ENCODE measurements at regions not wholly inside any gene's neighbourhood (a gene's known extent, or its start where the extent isn't known, plus 50 kb on each side); places are given as distances from the start of the nearest gene placed in this dataset.
A peak's percentile ranks its signal among the peaks of the same experiment; 100 is the strongest.

- Histone ChIP-seq H3K27ac (no peak overlapping the region), H3K9me3 (replicated peaks) (peaks cover 6% of the 10 kb centered on the region; the same call in 1 of the 2 replicates), H3K27me3 (replicated peaks) (no peaks in the 10 kb centered on the region), H3K4me3 (no peak overlapping the region), H3K4me1 (replicated peaks) (peaks cover 7% of the 10 kb centered on the region), H3K36me3 (no peaks in the 10 kb centered on the region)
- DNase-seq (ENCODE audit: low read depth in 1 of 2, low spot score in 2 of 2), result no peak
Measured at GRCh38 chr5:159550951-159551350, 220.7 kb upstream of the IL12B start.

- no peak overlapping the region for H3K4me3 ChIP-seq
- no peaks in the 10 kb centered on the region for H3K9me3 ChIP-seq (replicated peaks)
- no peak overlapping the region for H3K27ac ChIP-seq
- DNase-seq (ENCODE audit: low read depth in 1 of 2, low spot score in 2 of 2), result peak in 1 of 2 experiments; percentile 17
- peaks cover 7% of the 10 kb centered on the region for H3K4me1 ChIP-seq (replicated peaks)
- H3K27me3 ChIP-seq (replicated peaks), result no peaks in the 10 kb centered on the region
- H3K36me3 ChIP-seq, result no peaks in the 10 kb centered on the region
Measured at GRCh38 chr5:159552751-159553150, 222.5 kb upstream of the IL12B start.

GRCh38 chr5:159553792-159554191, 223.5 kb upstream of the IL12B start:
- H3K9me3 ChIP-seq (replicated peaks), result no peaks in the 10 kb centered on the region
- H3K27me3 ChIP-seq (replicated peaks), result no peaks in the 10 kb centered on the region
- H3K27ac ChIP-seq, result no peak overlapping the region
- H3K36me3 ChIP-seq, result no peaks in the 10 kb centered on the region
- DNase-seq (ENCODE audit: low read depth in 1 of 2, low spot score in 2 of 2), result no peak
- H3K4me3 ChIP-seq, result no peak overlapping the region
- peaks cover 7% of the 10 kb centered on the region for H3K4me1 ChIP-seq (replicated peaks)

GRCh38 chr5:159555084-159555483, 224.8 kb upstream of the IL12B start:
- Histone ChIP-seq H3K4me1 (replicated peaks) (peaks cover 7% of the 10 kb centered on the region), H3K36me3 (no peaks in the 10 kb centered on the region), H3K9me3 (replicated peaks) (no peaks in the 10 kb centered on the region), H3K4me3 (no peak overlapping the region), H3K27me3 (replicated peaks) (no peaks in the 10 kb centered on the region), H3K27ac (no peak overlapping the region)
- DNase-seq (ENCODE audit: low read depth in 1 of 2, low spot score in 2 of 2), result no peak

- no peak overlapping the region for H3K4me3 ChIP-seq
- no peak for DNase-seq (ENCODE audit: low read depth in 1 of 2, low spot score in 2 of 2)
- no peaks in the 10 kb centered on the region for H3K36me3 ChIP-seq
- H3K4me1 ChIP-seq (replicated peaks), result no peaks in the 10 kb centered on the region
- H3K9me3 ChIP-seq (replicated peaks), result no peaks in the 10 kb centered on the region
- H3K27me3 ChIP-seq (replicated peaks), result no peaks in the 10 kb centered on the region
- no peak overlapping the region for H3K27ac ChIP-seq
Measured at GRCh38 chr5:159559337-159559736, 229.1 kb upstream of the IL12B start.

GRCh38 chr5:159560088-159560487, 229.8 kb upstream of the IL12B start:
- DNase-seq (ENCODE audit: low read depth in 1 of 2, low spot score in 2 of 2), result no peak
- no peak overlapping the region for H3K27ac ChIP-seq

GRCh38 chr5:159564031-159564430, 233.7 kb upstream of the IL12B start:
- Histone ChIP-seq H3K4me3 (no peak overlapping the region), H3K36me3 (no peaks in the 10 kb centered on the region), H3K9me3 (replicated peaks) (no peaks in the 10 kb centered on the region), H3K4me1 (replicated peaks) (no peaks in the 10 kb centered on the region), H3K27me3 (replicated peaks) (no peaks in the 10 kb centered on the region), H3K27ac (no peak overlapping the region)
- no peak for DNase-seq (ENCODE audit: low read depth in 1 of 2, low spot score in 2 of 2)

More at GRCh38 chr5:159560088-159560487, 229.8 kb upstream of the IL12B start:
- Histone ChIP-seq H3K27me3 (replicated peaks) (no peaks in the 10 kb centered on the region), H3K4me1 (replicated peaks) (no peaks in the 10 kb centered on the region), H3K4me3 (no peak overlapping the region), H3K9me3 (replicated peaks) (no peaks in the 10 kb centered on the region), H3K36me3 (no peaks in the 10 kb centered on the region)

GRCh38 chr5:159566832-159567231, 236.5 kb upstream of the IL12B start:
- DNase-seq (ENCODE audit: low read depth in 1 of 2, low spot score in 2 of 2), result no peak
- no peak overlapping the region for H3K27ac ChIP-seq
- no peaks in the 10 kb centered on the region for H3K4me1 ChIP-seq (replicated peaks)

DNA sequence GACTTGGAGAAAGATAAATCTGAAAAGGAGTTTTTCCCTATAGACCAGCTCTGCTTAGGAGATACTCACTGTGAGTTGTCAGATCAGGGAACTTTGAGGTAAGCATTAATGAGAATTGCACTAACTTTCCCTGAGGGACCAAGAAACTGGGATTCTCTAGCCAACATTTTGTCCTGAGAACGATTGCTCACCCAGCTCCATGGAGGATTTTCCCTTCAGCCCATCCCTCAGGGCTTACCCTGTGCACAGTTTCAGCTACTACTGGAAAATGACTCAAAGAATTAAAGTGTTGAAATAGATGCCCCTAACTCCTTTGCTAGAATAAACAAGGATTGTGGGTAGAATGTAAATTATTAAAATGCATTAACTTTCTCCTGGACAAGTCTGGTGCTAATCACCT, 237.2 kb upstream of the IL12B start:
- no peak for DNase-seq (ENCODE audit: low read depth in 1 of 2, low spot score in 2 of 2)
- Histone ChIP-seq H3K4me3 (no peak overlapping the region), H3K9me3 (replicated peaks) (no peaks in the 10 kb centered on the region), H3K27me3 (replicated peaks) (no peaks in the 10 kb centered on the region), H3K36me3 (no peaks in the 10 kb centered on the region), H3K4me1 (replicated peaks) (no peaks in the 10 kb centered on the region), H3K27ac (no peak overlapping the region)

More at GRCh38 chr5:159566832-159567231, 236.5 kb upstream of the IL12B start:
- H3K27me3 ChIP-seq (replicated peaks), result no peaks in the 10 kb centered on the region
- H3K9me3 ChIP-seq (replicated peaks), result no peaks in the 10 kb centered on the region
- H3K4me3 ChIP-seq, result no peak overlapping the region
- H3K36me3 ChIP-seq, result no peaks in the 10 kb centered on the region

DNA sequence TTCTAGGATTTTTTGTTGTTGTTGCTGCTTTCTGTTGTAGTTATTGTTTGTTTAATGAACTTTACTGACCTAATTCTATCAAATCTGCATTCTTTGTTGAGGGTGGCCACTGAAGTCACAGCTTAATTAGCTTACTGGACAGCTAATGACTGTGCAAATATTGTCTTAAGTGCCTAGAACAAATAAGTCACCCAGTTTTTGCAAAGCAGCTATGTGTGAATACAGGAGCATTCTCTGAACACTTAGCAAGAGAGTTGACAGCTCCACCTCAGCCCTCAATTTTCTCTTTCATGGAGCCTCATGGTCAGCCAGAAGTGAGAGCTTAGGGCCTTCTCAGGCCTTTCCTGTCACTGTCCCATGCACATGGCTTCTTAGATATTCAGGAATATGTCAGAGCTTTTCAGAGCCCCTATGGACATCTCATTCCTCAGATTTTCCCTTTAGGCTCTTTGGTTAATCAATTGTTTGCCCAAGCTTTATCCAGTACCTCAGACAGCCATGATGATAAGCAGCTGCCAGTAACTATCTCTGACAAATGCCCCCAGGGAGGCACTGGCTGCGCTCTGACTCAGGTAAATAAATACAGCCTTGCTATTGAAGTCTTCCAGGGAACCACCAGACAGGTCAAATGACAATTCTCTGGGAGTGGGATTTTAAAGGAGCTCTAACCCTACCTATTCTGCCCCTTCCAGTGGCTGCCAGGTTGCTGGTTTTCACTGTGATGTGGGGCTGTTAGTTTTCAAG, 241.4 kb upstream of the IL12B start:
- no peaks in the 10 kb centered on the region for H3K27me3 ChIP-seq (replicated peaks)
- no peak for DNase-seq (ENCODE audit: low read depth in 1 of 2, low spot score in 2 of 2)
- no peaks in the 10 kb centered on the region for H3K4me1 ChIP-seq (replicated peaks)
- no peaks in the 10 kb centered on the region for H3K9me3 ChIP-seq (replicated peaks)
- H3K4me3 ChIP-seq, result no peak overlapping the region
- H3K36me3 ChIP-seq, result no peaks in the 10 kb centered on the region
- H3K27ac ChIP-seq, result no peak overlapping the region

GRCh38 chr5:159576902-159577301, 246.6 kb upstream of the IL12B start:
- Histone ChIP-seq H3K9me3 (replicated peaks) (no peaks in the 10 kb centered on the region), H3K27me3 (replicated peaks) (no peaks in the 10 kb centered on the region), H3K36me3 (no peaks in the 10 kb centered on the region), H3K4me3 (no peak overlapping the region), H3K4me1 (replicated peaks) (peaks cover 6% of the 10 kb centered on the region), H3K27ac (no peak overlapping the region)
- DNase-seq (ENCODE audit: low read depth in 1 of 2, low spot score in 2 of 2), result no peak

DNA sequence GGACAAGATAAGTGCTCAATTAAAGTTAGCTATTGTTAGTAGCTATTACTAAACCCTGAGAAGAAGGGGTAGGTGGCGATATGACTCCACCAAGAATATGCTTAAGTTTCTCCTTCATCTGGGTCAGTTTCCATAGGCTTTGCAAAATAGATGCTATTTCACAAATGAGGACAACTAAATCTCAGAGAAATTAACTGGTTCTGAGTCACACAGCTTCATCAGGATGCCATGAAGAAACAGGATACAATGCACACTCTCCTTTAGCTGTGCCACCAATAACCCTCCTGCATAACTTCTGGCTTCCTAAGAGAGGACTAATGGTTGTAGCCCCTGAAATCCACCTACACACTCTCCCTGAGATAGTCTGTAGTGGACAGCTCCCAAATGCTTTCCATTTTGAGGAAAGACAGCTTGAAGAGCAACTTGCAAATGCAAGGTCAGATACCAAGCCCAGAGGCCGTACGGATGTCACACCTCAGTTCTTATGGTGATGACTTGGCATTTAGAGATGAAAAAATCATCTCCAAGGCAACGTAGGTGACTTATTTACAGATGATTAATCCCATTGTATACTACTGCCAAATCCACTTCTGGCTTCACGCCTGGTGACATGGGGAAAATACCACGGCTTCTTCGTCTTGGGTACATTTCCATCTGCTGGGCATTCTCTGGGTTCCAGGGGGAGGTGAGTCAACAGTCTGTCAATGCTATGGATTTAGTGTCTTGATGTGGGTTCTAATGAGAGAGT, 251.4 kb upstream of the IL12B start:
- Histone ChIP-seq H3K4me3 (no peak overlapping the region), H3K9me3 (replicated peaks) (0 out of 2 replicates have a peak, but pooled peaks cover 6% of the 10 kb centered on the region), H3K4me1 (replicated peaks) (peaks cover 23% of the 10 kb centered on the region), H3K36me3 (no peaks in the 10 kb centered on the region), H3K27me3 (replicated peaks) (no peaks in the 10 kb centered on the region), H3K27ac (peak overlapping the region; percentile 11; the same call in 1 of the 2 replicates)
- DNase-seq (ENCODE audit: low read depth in 1 of 2, low spot score in 2 of 2), result peak; percentile 70 to 73

DNA sequence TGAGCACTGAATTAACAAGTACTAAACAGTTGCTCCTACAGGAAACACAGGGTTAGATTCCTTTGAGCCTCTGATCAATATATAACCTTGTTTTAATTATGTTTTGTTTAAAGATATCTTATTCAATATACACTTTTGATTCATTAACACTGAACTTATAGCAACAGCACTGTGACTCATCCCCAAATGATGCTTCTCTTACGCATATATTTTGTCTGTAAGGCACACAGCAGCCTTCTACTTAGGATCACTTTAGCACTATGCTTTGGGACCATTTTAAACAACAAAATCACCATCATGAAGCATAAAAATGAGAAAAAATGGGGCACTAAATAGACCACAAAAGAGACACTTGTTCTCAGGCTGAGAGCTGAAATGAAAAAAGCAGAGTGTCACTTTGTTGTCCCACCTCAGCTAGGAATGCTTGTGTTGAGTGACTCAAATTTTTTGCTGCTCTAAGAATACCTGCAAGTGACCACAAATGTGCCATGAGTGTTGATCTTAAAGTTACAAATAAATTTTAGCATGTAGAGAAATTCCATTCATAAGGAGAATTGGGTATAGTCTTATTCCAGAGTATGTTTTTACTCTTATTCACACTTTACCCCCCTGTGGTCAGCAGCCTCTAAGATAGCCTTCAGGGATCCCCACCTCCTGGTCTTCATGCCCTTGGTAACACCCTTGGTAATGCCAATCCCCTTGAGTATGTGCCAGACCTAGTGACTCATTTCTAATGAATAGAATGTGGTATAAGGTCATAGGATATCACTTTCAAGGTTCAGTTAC, 252.7 kb upstream of the IL12B start:
- Histone ChIP-seq H3K4me3 (no peak overlapping the region), H3K4me1 (replicated peaks) (peaks cover 23% of the 10 kb centered on the region), H3K9me3 (replicated peaks) (0 out of 2 replicates have a peak, but pooled peaks cover 6% of the 10 kb centered on the region), H3K36me3 (no peaks in the 10 kb centered on the region), H3K27me3 (replicated peaks) (no peaks in the 10 kb centered on the region), H3K27ac (0 out of 2 replicates have a peak overlapping the region, but pooled peaks have one; percentile 2)
- DNase-seq (ENCODE audit: low read depth in 1 of 2, low spot score in 2 of 2), result peak in 1 of 2 experiments; percentile 41

Data from SJSA1 (cell line).